HUES6 (cell line): ENCODE measurements at regions not wholly inside any gene's neighbourhood (a gene's known extent, or its start where the extent isn't known, plus 50 kb on each side); places are given as distances from the start of the nearest gene placed in this dataset.
"Not testable (repeated sequence)": the region's sequence is repeated elsewhere in the genome, so short reads cannot be mapped to it uniquely, and the experiment has no call there.

Source experiments
- H3K27ac ChIP-seq: 2 replicates; pipeline ENCODE4 v1.7.0; 2013; ENCODE audit warnings: low read depth, mild to moderate bottlenecking, low read length, inconsistent platforms
- H3K27me3 ChIP-seq: 2 replicates; pipeline ENCODE4 v1.6.1; 2013; ENCODE audit warnings: low read length; ENCODE audit not compliant: control insufficient read depth, insufficient read depth
- H3K36me3 ChIP-seq: 2 replicates; pipeline ENCODE4 v1.6.1; 2013; ENCODE audit warnings: low read length; ENCODE audit not compliant: control insufficient read depth, insufficient read depth
- H3K4me1 ChIP-seq: 2 replicates; pipeline ENCODE4 v1.6.1; 2013; ENCODE audit warnings: low read length; ENCODE audit not compliant: control insufficient read depth, insufficient read depth
- H3K4me3 ChIP-seq: 2 replicates; pipeline ENCODE4 v1.5.1; 2013; ENCODE audit warnings: low read depth, low read length
- H3K9ac ChIP-seq: one replicate; pipeline ENCODE4 v1.6.1; 2013; ENCODE audit warnings: mild to moderate bottlenecking, low read length
- H3K9me3 ChIP-seq: 2 replicates; pipeline ENCODE4 v1.6.1; 2013; ENCODE audit warnings: low read depth, low read length; ENCODE audit not compliant: control insufficient read depth, insufficient read depth

- Histone ChIP-seq H3K27me3 (no peaks in the 10 kb centered on the region; the same call in 1 of the 2 replicates), H3K4me1 (peaks cover 45% of the 10 kb centered on the region), H3K9ac (no peak overlapping the region), H3K27ac (no peak overlapping the region), H3K36me3 (no peaks in the 10 kb centered on the region), H3K4me3 (no peak overlapping the region), H3K9me3 (no peaks in the 10 kb centered on the region)
These were observed 70.5 kb upstream of the HGFAC start for GRCh38 chr4:3371033-3372001.

DNA sequence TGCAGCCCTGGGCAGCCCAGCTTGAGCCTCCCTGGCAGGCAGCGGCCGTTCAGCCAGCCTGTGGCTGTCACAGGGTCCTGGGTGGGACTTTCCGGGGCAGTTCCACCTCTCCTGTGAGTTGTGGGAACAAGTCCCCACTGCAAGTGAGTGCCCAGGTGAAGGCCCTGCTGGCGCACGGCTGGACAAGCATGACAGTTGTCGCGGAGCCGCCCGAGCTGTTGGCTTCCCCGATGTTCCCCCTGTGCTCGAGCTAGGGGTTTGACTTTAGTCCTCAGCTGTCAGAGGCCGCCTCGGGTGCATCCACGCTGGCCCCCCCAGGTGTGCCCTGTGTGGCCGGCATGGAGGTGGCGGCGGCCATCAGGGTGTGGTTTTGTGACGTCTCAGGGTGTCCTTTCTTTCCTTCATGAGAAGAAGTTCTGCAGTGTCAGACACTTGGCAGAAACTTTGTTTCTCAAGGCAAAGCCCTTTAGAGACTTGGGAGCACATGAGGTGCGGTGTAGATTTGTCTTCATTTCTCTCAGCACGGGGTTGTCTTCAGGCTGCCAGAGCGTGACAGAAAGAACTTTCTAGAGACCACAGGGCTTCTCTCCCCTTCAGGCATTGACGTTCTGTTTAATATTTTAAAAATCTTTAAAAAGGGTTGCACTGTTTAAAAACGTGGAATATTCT, 69.4 kb upstream of the HGFAC start:
- Histone ChIP-seq H3K9ac (no peak overlapping the region), H3K27me3 (no peaks in the 10 kb centered on the region; the same call in 1 of the 2 replicates), H3K27ac (no peak overlapping the region), H3K36me3 (no peaks in the 10 kb centered on the region), H3K9me3 (no peaks in the 10 kb centered on the region), H3K4me3 (no peak overlapping the region), H3K4me1 (peaks cover 40% of the 10 kb centered on the region)

DNA sequence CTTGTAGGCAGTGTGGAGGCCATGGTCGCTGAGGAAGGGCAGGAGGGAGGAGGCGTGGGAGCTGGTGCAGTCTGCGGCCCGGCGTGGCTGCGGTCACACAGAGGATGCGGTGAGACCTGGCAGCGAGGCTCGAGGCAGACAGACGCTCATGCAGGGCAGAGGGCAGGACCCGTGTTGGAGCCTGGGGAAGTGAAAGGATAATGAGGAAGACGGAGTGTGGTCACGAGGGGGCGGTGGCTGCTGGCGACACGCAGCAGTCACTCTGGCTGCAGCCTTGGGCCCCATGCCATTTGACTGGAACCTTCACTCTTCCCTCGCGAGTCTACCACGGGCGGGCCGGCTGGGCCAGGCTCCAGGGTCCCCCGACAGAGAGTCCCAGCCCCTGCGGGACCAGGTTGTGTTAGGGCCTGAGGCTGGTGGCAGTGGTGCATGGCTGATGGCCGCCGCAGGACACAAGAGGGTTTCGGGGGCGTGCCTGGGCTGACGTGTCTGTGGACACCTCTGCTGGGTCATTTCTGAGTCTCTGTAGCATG, 68.8 kb upstream of the HGFAC start:
- no peak overlapping the region for H3K27ac ChIP-seq
- H3K27me3 ChIP-seq = no peaks in the 10 kb centered on the region; the same call in 1 of the 2 replicates
- no peaks in the 10 kb centered on the region for H3K36me3 ChIP-seq
- no peak overlapping the region for H3K4me3 ChIP-seq
- peaks cover 39% of the 10 kb centered on the region for H3K4me1 ChIP-seq
- H3K9me3 ChIP-seq = no peaks in the 10 kb centered on the region
- no peak overlapping the region for H3K9ac ChIP-seq

DNA sequence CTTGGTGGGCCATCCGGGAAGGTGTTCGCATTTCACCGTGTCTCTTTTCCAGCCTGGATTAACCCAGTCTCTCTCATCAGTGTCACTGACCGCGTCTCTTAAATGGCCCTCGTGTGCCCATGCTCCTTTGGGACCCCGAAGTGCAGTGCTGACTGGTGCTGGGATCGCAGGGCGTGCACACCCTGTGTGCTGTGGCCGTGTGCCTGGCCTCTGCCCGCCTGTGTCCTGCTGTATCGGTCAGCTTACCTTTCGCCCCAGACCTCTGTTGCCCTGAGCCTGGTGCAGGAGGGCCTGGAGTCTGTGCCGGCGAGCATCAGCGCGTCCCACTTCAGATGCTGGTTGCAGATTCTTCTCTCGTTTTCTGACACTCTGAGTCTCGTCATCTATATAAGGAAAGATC, 68.3 kb upstream of the HGFAC start:
- Histone ChIP-seq H3K36me3 (no peaks in the 10 kb centered on the region), H3K9ac (no peak overlapping the region), H3K4me3 (no peak overlapping the region), H3K9me3 (no peaks in the 10 kb centered on the region), H3K27ac (no peak overlapping the region), H3K4me1 (peaks cover 39% of the 10 kb centered on the region), H3K27me3 (no peaks in the 10 kb centered on the region; the same call in 1 of the 2 replicates)

GRCh38 chr4:3374011-3374645, 67.6 kb upstream of the HGFAC start:
- no peak overlapping the region for H3K9ac ChIP-seq
- H3K36me3 ChIP-seq = no peaks in the 10 kb centered on the region
- peaks cover 4% of the 10 kb centered on the region for H3K9me3 ChIP-seq
- no peaks in the 10 kb centered on the region; the same call in 1 of the 2 replicates for H3K27me3 ChIP-seq
- no peak overlapping the region for H3K27ac ChIP-seq
- H3K4me3 ChIP-seq = no peak overlapping the region
- peaks cover 34% of the 10 kb centered on the region for H3K4me1 ChIP-seq

DNA sequence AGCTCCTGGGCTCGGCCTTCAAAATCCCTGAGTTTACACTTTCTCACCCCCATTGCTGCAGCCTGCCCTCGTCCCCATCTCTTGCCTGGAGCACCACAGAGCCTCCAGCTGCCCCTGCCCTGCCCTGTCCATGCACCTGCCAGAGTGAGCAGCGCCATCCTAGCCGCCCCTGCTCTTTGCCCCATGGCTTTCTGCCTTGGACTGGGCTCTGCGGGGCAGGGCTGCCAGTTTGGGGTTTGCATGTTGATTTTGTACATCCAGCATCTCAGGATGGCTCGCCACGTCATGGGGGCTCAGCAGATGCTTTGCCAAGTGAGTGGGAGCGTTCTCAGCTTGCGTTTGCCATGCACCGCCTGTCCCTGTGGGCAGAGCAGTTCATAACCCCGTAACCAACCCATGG, 67.1 kb upstream of the HGFAC start:
- H3K9me3 ChIP-seq = peaks cover 9% of the 10 kb centered on the region
- H3K27ac ChIP-seq = no peak overlapping the region
- no peak overlapping the region for H3K4me3 ChIP-seq
- H3K4me1 ChIP-seq = peaks cover 28% of the 10 kb centered on the region
- H3K27me3 ChIP-seq = no peaks in the 10 kb centered on the region; the same call in 1 of the 2 replicates
- no peak overlapping the region for H3K9ac ChIP-seq
- no peaks in the 10 kb centered on the region for H3K36me3 ChIP-seq

GRCh38 chr4:3375688-3376087, 66.1 kb upstream of the HGFAC start:
- H3K27ac ChIP-seq = no peak overlapping the region
- H3K27me3 ChIP-seq = no peaks in the 10 kb centered on the region; the same call in 1 of the 2 replicates
- H3K36me3 ChIP-seq = no peaks in the 10 kb centered on the region
- peaks cover 20% of the 10 kb centered on the region for H3K9me3 ChIP-seq
- peaks cover 18% of the 10 kb centered on the region for H3K4me1 ChIP-seq
- no peak overlapping the region for H3K9ac ChIP-seq
- no peak overlapping the region for H3K4me3 ChIP-seq

- H3K27ac ChIP-seq = no peak overlapping the region
- peaks cover 12% of the 10 kb centered on the region for H3K4me1 ChIP-seq
- H3K4me3 ChIP-seq = no peak overlapping the region
- peaks cover 25% of the 10 kb centered on the region for H3K9me3 ChIP-seq
- no peak overlapping the region for H3K9ac ChIP-seq
- no peaks in the 10 kb centered on the region for H3K27me3 ChIP-seq
- H3K36me3 ChIP-seq = no peaks in the 10 kb centered on the region
These were observed 65.5 kb upstream of the HGFAC start for GRCh38 chr4:3376266-3376665.

DNA sequence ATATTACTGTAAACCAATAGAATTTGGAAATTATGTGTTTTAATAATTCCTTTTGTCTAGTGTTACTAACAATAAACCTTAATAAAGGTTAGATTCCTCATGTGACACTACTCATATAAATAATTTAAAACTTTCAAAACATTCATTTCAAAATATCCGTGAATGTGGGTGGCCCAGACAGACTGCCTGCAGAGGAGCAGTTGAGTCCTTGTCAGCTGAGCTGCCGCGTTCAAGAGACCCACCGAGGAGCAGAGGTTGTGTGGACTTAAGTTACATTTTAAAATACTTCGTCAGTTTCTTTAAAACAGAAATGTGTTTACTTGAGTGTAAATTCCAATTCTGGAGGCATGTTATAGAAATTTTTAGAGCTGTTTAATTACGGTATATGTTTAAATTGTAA, 64.2 kb upstream of the HGFAC start:
- Histone ChIP-seq H3K9ac (no peak overlapping the region), H3K9me3 (peaks cover 29% of the 10 kb centered on the region), H3K27ac (no peak overlapping the region), H3K36me3 (no peaks in the 10 kb centered on the region), H3K27me3 (no peaks in the 10 kb centered on the region), H3K4me1 (no peaks in the 10 kb centered on the region), H3K4me3 (no peak overlapping the region)

DNA sequence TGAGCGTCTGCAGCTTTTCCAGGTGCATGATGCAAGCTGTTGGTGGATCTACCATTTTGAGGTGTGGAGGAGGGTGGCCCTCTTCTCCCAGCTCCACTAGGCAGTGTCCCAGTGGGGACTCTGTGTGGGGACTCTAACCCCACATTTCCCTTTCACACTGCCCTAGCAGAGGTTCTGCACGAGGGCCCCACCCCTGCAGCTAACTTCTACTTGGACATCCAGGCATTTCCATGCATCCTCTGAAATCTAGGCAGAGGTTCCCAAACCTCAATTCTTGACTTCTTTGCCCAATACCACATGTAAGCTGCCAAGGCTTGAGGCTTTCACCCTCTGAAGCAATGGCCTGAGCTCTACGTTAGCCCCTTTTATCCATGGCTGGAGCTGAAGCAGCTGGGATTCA, 61.4 kb upstream of the HGFAC start:
- H3K4me3 ChIP-seq, H3K9ac ChIP-seq, H3K27me3 ChIP-seq, H3K4me1 ChIP-seq, H3K27ac ChIP-seq, H3K36me3 ChIP-seq: not testable (repeated sequence)
- peaks cover 29% of the 10 kb centered on the region for H3K9me3 ChIP-seq
